ENCODE measurements at regions not wholly inside any gene's neighbourhood (a gene's known extent, or its start where the extent isn't known, plus 50 kb on each side); places are given as distances from the start of the nearest gene placed in this dataset.
"Not testable (repeated sequence)": the region's sequence is repeated elsewhere in the genome, so short reads cannot be mapped to it uniquely, and the experiment has no call there.

DNA sequence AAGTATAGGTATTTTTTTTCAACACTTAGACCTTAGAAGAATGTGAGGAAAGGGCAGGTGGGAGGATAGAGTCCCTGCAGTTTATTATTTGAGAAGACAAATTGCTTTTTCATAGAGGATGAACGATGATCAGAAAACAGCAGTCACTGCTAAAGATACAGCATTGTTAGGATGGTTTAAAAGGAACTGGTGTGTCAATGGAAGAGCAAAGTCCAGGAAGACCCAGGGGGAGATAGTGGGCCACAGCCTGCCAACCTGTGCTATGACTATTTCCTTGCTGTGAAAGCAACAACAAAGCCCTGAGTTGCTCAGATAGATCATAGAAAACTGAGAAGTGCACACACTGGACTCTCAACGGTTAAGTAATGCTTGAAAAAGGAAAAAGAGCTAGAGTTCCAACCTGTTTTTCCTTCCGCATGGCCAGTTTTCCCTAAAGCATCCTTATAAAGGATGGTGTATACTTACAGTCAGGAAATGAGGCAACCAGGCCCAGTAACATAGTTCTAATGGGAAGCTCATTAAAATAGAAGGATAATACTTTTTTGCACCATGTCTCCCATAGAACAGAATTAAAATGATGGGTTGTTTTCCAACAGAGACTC, 153.8 kb downstream of the CEMIP2 start:
- no peak overlapping the region for H3K9ac ChIP-seq (ENCODE audit: low read depth in 1 of 2, low read length in 2 of 2)
- no peak overlapping the region for H3K27ac ChIP-seq (ENCODE audit: low read depth in 2 of 2, low read length in 2 of 2)

DNA sequence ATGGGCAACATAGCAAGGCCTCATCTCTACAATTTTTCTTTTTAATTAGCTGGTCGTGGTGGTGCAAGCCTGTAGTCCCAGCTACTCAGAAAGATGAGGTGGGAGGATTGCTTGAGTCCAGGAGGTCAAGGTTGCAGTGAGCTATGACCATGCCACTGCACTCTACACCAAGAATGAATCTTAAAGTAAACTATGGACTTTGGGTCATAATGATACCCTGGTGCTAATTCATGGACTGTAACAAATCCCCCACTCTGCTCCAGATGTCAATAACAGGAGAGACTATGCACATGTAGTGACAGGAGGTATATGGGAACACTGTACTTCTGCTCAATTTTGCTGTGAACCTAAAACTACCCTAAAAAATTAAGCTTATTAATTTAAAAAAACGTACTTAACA, 155.4 kb downstream of the CEMIP2 start:
- Histone ChIP-seq H3K4me3 (ENCODE audit: low read length in 2 of 2) (no peak overlapping the region), H3K27me3 (ENCODE audit: control insufficient read depth in 2 of 2, insufficient read depth in 2 of 2, low read length in 2 of 2) (no peaks in the 10 kb centered on the region), H3K9ac (ENCODE audit: low read depth in 1 of 2, low read length in 2 of 2) (no peak overlapping the region), H3K36me3 (ENCODE audit: control insufficient read depth in 2 of 2, insufficient read depth in 2 of 2, low read length in 2 of 2) (no peaks in the 10 kb centered on the region), H3K27ac (ENCODE audit: low read depth in 2 of 2, low read length in 2 of 2) (no peak overlapping the region), H3K9me3 (ENCODE audit: control insufficient read depth in 2 of 2, low read length in 2 of 2) (peaks cover 0 to 2% of the 10 kb centered on the region in 2 donors), H3K4me1 (ENCODE audit: control insufficient read depth in 2 of 2, insufficient read depth in 2 of 2, low read length in 2 of 2) (no peaks in the 10 kb centered on the region)

More for the DNA sequence above, 153.8 kb downstream of the CEMIP2 start:
- Histone ChIP-seq H3K4me1 (ENCODE audit: control insufficient read depth in 2 of 2, insufficient read depth in 2 of 2, low read length in 2 of 2) (no peaks in the 10 kb centered on the region), H3K27me3 (ENCODE audit: control insufficient read depth in 2 of 2, insufficient read depth in 2 of 2, low read length in 2 of 2) (no peaks in the 10 kb centered on the region), H3K9me3 (ENCODE audit: control insufficient read depth in 2 of 2, low read length in 2 of 2) (peaks cover 0 to 2% of the 10 kb centered on the region in 2 donors), H3K36me3 (ENCODE audit: control insufficient read depth in 2 of 2, insufficient read depth in 2 of 2, low read length in 2 of 2) (no peaks in the 10 kb centered on the region), H3K4me3 (ENCODE audit: low read length in 2 of 2) (no peak overlapping the region)

GRCh38 chr9:71609448-71609830, 158.9 kb downstream of the CEMIP2 start:
- Histone ChIP-seq H3K36me3 (ENCODE audit: control insufficient read depth in 2 of 2, insufficient read depth in 2 of 2, low read length in 2 of 2) (no peaks in the 10 kb centered on the region), H3K9me3 (ENCODE audit: control insufficient read depth in 2 of 2, low read length in 2 of 2) (no peaks in the 10 kb centered on the region), H3K9ac (ENCODE audit: low read depth in 1 of 2, low read length in 2 of 2) (no peak overlapping the region), H3K27me3 (ENCODE audit: control insufficient read depth in 2 of 2, insufficient read depth in 2 of 2, low read length in 2 of 2) (no peaks in the 10 kb centered on the region), H3K27ac (ENCODE audit: low read depth in 2 of 2, low read length in 2 of 2) (no peak overlapping the region), H3K4me1 (ENCODE audit: control insufficient read depth in 2 of 2, insufficient read depth in 2 of 2, low read length in 2 of 2) (no peaks in the 10 kb centered on the region), H3K4me3 (ENCODE audit: low read length in 2 of 2) (no peak overlapping the region)

- H3K27ac ChIP-seq (ENCODE audit: low read depth in 2 of 2, low read length in 2 of 2): no peak overlapping the region
- H3K4me1 ChIP-seq (ENCODE audit: control insufficient read depth in 2 of 2, insufficient read depth in 2 of 2, low read length in 2 of 2): no peaks in the 10 kb centered on the region
- H3K9ac ChIP-seq (ENCODE audit: low read depth in 1 of 2, low read length in 2 of 2): no peak overlapping the region
Measured at GRCh38 chr9:71608825-71609447, 159.4 kb downstream of the CEMIP2 start.

DNA sequence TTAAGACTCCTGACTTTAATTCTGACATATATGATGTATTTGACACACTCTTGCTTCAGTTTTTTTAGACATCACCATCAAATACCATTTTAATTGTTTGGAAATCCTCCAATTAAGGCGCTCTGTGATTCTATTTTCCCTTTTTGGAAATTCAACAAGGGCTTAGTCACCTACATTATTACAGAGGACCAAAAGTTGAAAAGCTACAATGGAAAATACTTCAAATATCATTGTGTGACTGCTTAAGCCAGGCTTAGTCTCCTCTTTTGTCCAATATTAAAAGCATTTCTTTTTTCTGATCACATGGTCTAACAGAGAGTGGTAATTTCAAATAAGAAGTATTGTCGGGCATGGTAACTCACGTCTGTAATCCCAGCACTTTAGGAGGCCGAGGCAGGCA, 160.3 kb downstream of the CEMIP2 start:
- Histone ChIP-seq H3K27me3 (ENCODE audit: control insufficient read depth in 2 of 2, insufficient read depth in 2 of 2, low read length in 2 of 2) (no peaks in the 10 kb centered on the region), H3K36me3 (ENCODE audit: control insufficient read depth in 2 of 2, insufficient read depth in 2 of 2, low read length in 2 of 2) (no peaks in the 10 kb centered on the region), H3K9me3 (ENCODE audit: control insufficient read depth in 2 of 2, low read length in 2 of 2) (no peaks in the 10 kb centered on the region), H3K27ac (ENCODE audit: low read depth in 2 of 2, low read length in 2 of 2) (no peak overlapping the region), H3K9ac (ENCODE audit: low read depth in 1 of 2, low read length in 2 of 2) (no peak overlapping the region), H3K4me3 (ENCODE audit: low read length in 2 of 2) (no peak overlapping the region), H3K4me1 (ENCODE audit: control insufficient read depth in 2 of 2, insufficient read depth in 2 of 2, low read length in 2 of 2) (no peaks in the 10 kb centered on the region)

More at GRCh38 chr9:71608825-71609447, 159.4 kb downstream of the CEMIP2 start:
- H3K9me3 ChIP-seq (ENCODE audit: control insufficient read depth in 2 of 2, low read length in 2 of 2): no peaks in the 10 kb centered on the region
- no peaks in the 10 kb centered on the region for H3K27me3 ChIP-seq (ENCODE audit: control insufficient read depth in 2 of 2, insufficient read depth in 2 of 2, low read length in 2 of 2)
- H3K4me3 ChIP-seq (ENCODE audit: low read length in 2 of 2): no peak overlapping the region
- no peaks in the 10 kb centered on the region for H3K36me3 ChIP-seq (ENCODE audit: control insufficient read depth in 2 of 2, insufficient read depth in 2 of 2, low read length in 2 of 2)

GRCh38 chr9:71607461-71607881, 160.8 kb downstream of the CEMIP2 start:
- Histone ChIP-seq H3K9ac (ENCODE audit: low read depth in 1 of 2, low read length in 2 of 2) (no peak overlapping the region), H3K36me3 (ENCODE audit: control insufficient read depth in 2 of 2, insufficient read depth in 2 of 2, low read length in 2 of 2) (no peaks in the 10 kb centered on the region), H3K27me3 (ENCODE audit: control insufficient read depth in 2 of 2, insufficient read depth in 2 of 2, low read length in 2 of 2) (no peaks in the 10 kb centered on the region), H3K4me3 (ENCODE audit: low read length in 2 of 2) (no peak overlapping the region), H3K9me3 (ENCODE audit: control insufficient read depth in 2 of 2, low read length in 2 of 2) (no peaks in the 10 kb centered on the region), H3K4me1 (ENCODE audit: control insufficient read depth in 2 of 2, insufficient read depth in 2 of 2, low read length in 2 of 2) (no peaks in the 10 kb centered on the region), H3K27ac (ENCODE audit: low read depth in 2 of 2, low read length in 2 of 2) (no peak overlapping the region)

DNA sequence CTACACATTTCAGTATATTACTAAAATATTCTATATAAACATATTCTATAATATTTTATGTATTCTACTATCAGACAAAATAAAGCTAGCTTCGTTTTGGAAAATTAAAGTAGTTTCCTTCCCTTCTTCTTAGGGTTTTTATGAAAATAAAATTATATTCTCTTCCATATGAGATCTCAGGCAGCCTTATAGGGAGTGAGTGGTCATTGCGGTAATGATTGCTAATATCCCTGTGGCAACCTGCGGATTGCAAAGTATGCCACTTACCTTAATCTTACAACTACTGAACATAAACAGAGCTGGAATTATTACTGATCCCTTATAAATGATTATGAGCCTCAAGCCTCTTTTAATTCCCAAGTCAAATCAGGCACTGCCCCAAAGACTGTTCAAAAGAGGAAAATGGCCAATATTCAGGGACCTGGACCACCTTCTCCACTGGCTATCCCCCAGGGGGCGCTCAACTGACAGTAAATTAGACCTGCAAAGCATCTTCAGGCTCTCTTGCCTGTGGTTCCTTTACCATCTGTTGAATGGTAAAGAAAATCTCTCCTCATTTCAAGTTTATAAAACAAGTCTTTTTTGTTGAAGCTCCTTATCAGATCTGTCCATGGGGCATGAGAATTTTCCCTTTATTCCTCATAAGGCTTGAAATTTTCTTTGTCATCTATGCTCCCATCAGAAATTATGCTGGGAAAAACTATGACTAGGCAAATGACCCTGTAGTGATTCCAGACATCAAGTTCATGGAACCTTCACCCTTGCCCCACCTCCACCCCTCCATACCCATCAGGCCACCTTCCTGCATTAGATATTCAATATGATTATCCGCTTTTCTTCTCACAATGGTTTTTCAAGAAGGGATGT, 163.9 kb downstream of the CEMIP2 start:
- H3K9me3 ChIP-seq (ENCODE audit: control insufficient read depth in 2 of 2, low read length in 2 of 2): no peaks in the 10 kb centered on the region
- H3K27ac ChIP-seq (ENCODE audit: low read depth in 2 of 2, low read length in 2 of 2): no peak overlapping the region
- H3K27me3 ChIP-seq (ENCODE audit: control insufficient read depth in 2 of 2, insufficient read depth in 2 of 2, low read length in 2 of 2): no peaks in the 10 kb centered on the region
- no peaks in the 10 kb centered on the region for H3K36me3 ChIP-seq (ENCODE audit: control insufficient read depth in 2 of 2, insufficient read depth in 2 of 2, low read length in 2 of 2)
- no peaks in the 10 kb centered on the region for H3K4me1 ChIP-seq (ENCODE audit: control insufficient read depth in 2 of 2, insufficient read depth in 2 of 2, low read length in 2 of 2)
- no peak overlapping the region for H3K4me3 ChIP-seq (ENCODE audit: low read length in 2 of 2)
- no peak overlapping the region for H3K9ac ChIP-seq (ENCODE audit: low read depth in 1 of 2, low read length in 2 of 2)

- Histone ChIP-seq H3K4me3 (ENCODE audit: low read length in 2 of 2) (no peak overlapping the region), H3K9ac (ENCODE audit: low read depth in 1 of 2, low read length in 2 of 2) (no peak overlapping the region), H3K36me3 (ENCODE audit: control insufficient read depth in 2 of 2, insufficient read depth in 2 of 2, low read length in 2 of 2) (no peaks in the 10 kb centered on the region), H3K27me3 (ENCODE audit: control insufficient read depth in 2 of 2, insufficient read depth in 2 of 2, low read length in 2 of 2) (no peaks in the 10 kb centered on the region), H3K9me3 (ENCODE audit: control insufficient read depth in 2 of 2, low read length in 2 of 2) (no peaks in the 10 kb centered on the region), H3K4me1 (ENCODE audit: control insufficient read depth in 2 of 2, insufficient read depth in 2 of 2, low read length in 2 of 2) (no peaks in the 10 kb centered on the region), H3K27ac (ENCODE audit: low read depth in 2 of 2, low read length in 2 of 2) (no peak overlapping the region)
Measured at GRCh38 chr9:71602652-71603051, 165.7 kb downstream of the CEMIP2 start.

GRCh38 chr9:71595762-71596161, 172.6 kb downstream of the CEMIP2 start:
- not testable (repeated sequence) for H3K27me3 ChIP-seq (ENCODE audit: control insufficient read depth in 2 of 2, insufficient read depth in 2 of 2, low read length in 2 of 2); H3K4me1 ChIP-seq (ENCODE audit: control insufficient read depth in 2 of 2, insufficient read depth in 2 of 2, low read length in 2 of 2); H3K9ac ChIP-seq (ENCODE audit: low read depth in 1 of 2, low read length in 2 of 2); H3K36me3 ChIP-seq (ENCODE audit: control insufficient read depth in 2 of 2, insufficient read depth in 2 of 2, low read length in 2 of 2); H3K9me3 ChIP-seq (ENCODE audit: control insufficient read depth in 2 of 2, low read length in 2 of 2); H3K4me3 ChIP-seq (ENCODE audit: low read length in 2 of 2); H3K27ac ChIP-seq (ENCODE audit: low read depth in 2 of 2, low read length in 2 of 2)

DNA sequence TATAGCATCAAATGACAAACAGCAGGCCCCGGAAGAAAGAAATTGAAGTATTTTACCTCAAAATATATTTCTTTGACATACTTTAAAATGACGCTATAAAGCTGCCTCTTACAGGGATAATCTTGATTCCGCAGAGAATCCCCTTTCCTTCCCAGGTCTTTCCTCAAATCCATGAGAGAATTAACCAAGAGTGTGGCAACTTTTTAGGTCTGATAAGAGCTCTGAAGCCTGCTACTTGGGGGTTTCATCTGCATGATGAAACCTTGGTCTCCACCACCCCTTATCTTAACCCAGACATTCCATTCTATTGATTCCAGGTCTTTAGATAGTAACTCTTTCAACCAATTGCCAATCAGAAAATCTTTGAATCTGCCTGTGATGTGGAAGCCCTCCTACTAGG, 173.8 kb downstream of the CEMIP2 start:
- Histone ChIP-seq H3K27me3 (ENCODE audit: control insufficient read depth in 2 of 2, insufficient read depth in 2 of 2, low read length in 2 of 2) (no peaks in the 10 kb centered on the region), H3K36me3 (ENCODE audit: control insufficient read depth in 2 of 2, insufficient read depth in 2 of 2, low read length in 2 of 2) (no peaks in the 10 kb centered on the region), H3K4me3 (ENCODE audit: low read length in 2 of 2) (no peak overlapping the region), H3K9me3 (ENCODE audit: control insufficient read depth in 2 of 2, low read length in 2 of 2) (no peaks in the 10 kb centered on the region), H3K9ac (ENCODE audit: low read depth in 1 of 2, low read length in 2 of 2) (no peak overlapping the region), H3K27ac (ENCODE audit: low read depth in 2 of 2, low read length in 2 of 2) (no peak overlapping the region), H3K4me1 (ENCODE audit: control insufficient read depth in 2 of 2, insufficient read depth in 2 of 2, low read length in 2 of 2) (no peaks in the 10 kb centered on the region)

Data from mucosa of rectum (tissue), 2 donors.